ENCODE measurements at regions not wholly inside any gene's neighbourhood (a gene's known extent, or its start where the extent isn't known, plus 50 kb on each side); places are given as distances from the start of the nearest gene placed in this dataset.
"Not testable (repeated sequence)": the region's sequence is repeated elsewhere in the genome, so short reads cannot be mapped to it uniquely, and the experiment has no call there.

DNA sequence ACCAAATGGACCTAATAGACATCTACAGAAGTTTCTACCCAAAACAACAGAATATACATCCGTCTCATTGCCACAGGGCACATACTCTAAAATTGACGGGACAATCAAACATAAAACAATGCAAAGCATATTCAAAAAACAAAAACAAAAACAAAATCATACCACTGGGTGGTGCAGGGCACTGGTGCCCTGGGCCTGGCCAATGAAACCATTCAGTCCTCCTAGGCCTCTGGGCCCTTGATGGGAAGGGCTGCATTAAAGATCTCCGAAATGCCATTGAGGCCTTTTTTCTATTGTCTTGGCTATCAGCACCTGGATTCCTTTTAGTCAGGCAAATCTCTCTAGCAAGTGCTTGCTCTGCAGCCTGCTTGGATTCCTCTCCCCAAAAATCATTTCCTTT, 213.9 kb upstream of the ZCCHC13 start:
- Histone ChIP-seq H3K4me1 (ENCODE audit: control insufficient read depth, insufficient read depth, low read length) (no peaks in the 10 kb centered on the region), H3K4me3 (ENCODE audit: insufficient read depth, low read depth, low read length) (no peak overlapping the region), H3K9me3 (ENCODE audit: control insufficient read depth, low read length) (no peaks in the 10 kb centered on the region), H3K27me3 (ENCODE audit: control insufficient read depth, insufficient read depth, low read length, poor library complexity, severe bottlenecking) (no peaks in the 10 kb centered on the region), H3K36me3 (ENCODE audit: control insufficient read depth, insufficient read depth, low read length) (no peaks in the 10 kb centered on the region), H3K27ac (ENCODE audit: insufficient read depth, low read depth, low read length, poor library complexity, severe bottlenecking) (no peak overlapping the region)
- WGBS, 2 experiments, result 95 to 98% methylated on average over 3 of the region's 3 CpGs

DNA sequence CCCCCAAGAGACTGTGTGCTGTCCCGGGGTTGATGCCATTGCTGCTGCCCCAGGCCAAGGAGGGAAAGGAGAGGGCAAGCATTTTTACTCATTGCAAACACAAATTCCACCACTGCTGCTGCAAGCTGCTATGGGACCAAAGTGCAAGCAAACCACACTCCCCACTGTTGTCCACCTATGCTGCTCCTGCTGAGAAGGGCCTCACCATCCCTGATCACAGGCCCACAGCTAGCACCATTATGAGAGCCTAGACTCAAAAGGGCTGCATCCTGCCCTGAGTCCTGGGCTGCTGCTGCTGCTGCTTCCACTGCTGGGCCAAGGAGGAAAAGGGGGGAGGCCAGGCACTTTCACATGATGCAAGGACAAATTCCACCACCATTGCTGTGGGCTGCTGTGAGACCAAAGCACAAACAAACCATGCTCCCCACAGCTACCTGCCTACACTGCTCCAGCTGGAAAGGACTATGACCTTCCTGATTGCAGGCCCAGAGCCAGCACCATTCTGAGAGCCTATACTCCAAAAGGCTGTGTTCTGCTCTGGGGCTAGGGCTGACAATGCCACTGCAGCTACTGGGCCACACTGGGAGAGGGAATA, 218.2 kb upstream of the ZCCHC13 start:
- no peaks in the 10 kb centered on the region for H3K36me3 ChIP-seq (ENCODE audit: control insufficient read depth, insufficient read depth, low read length)
- H3K4me3 ChIP-seq (ENCODE audit: insufficient read depth, low read depth, low read length), result no peak overlapping the region
- H3K27me3 ChIP-seq (ENCODE audit: control insufficient read depth, insufficient read depth, low read length, poor library complexity, severe bottlenecking), result no peaks in the 10 kb centered on the region
- no peaks in the 10 kb centered on the region for H3K9me3 ChIP-seq (ENCODE audit: control insufficient read depth, low read length)
- no peak overlapping the region for H3K27ac ChIP-seq (ENCODE audit: insufficient read depth, low read depth, low read length, poor library complexity, severe bottlenecking)
- 100% methylated on average over 1 of the region's 1 CpG for WGBS, 2 experiments
- no peaks in the 10 kb centered on the region for H3K4me1 ChIP-seq (ENCODE audit: control insufficient read depth, insufficient read depth, low read length)

DNA sequence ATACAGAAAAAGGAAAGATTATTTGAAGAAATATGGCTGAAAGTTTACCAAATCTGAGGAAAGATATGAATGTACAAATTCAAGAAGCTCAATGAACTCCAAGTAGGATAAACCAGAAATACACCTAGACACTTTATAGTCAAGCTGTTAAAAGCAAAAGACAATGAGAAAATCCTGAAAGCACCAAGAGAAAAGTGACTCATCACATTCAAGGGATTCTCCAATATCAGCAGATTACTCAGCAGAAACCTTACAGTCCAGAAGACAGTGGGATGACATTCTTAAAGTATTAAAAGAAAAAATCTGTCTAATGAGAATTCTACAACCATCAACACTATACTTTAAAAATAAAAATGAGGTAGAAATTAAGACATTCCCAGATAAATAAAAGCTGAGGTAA, 223.8 kb upstream of the ZCCHC13 start:
- H3K27ac ChIP-seq (ENCODE audit: insufficient read depth, low read depth, low read length, poor library complexity, severe bottlenecking), result no peak overlapping the region
- H3K36me3 ChIP-seq (ENCODE audit: control insufficient read depth, insufficient read depth, low read length), result no peaks in the 10 kb centered on the region
- H3K4me3 ChIP-seq (ENCODE audit: insufficient read depth, low read depth, low read length), result no peak overlapping the region
- H3K4me1 ChIP-seq (ENCODE audit: control insufficient read depth, insufficient read depth, low read length), result no peaks in the 10 kb centered on the region
- H3K9me3 ChIP-seq (ENCODE audit: control insufficient read depth, low read length), result no peaks in the 10 kb centered on the region
- H3K27me3 ChIP-seq (ENCODE audit: control insufficient read depth, insufficient read depth, low read length, poor library complexity, severe bottlenecking), result no peaks in the 10 kb centered on the region

DNA sequence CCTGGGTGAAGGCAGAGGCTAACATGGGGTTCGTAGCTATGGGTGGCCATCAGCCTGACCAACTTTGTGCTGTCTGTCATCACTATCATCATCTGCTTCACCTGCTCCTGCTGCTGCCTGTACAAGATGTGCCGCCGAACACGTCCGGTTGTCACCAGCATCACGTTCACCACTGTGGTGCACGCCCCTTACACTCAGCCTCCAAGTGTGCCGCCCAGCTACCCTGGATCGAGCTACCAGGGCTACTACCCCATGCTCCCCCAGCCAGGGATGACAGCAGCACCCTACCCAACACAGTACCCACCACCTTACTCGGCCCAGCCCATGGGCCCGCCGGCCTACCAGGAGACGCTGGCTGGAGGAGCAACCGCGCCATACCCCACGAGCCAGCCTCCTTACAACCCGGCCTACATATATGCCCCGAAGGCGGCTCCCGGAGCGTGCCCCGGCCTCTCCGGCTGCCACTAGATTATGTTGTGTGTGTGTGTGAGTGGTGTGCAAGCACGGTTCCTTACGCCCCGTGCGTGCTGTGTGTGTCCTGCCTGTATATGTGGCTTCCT, 213.4 kb upstream of the XIST start:
- Histone ChIP-seq H3K4me3 (ENCODE audit: insufficient read depth, low read depth, low read length) (no peak overlapping the region), H3K4me1 (ENCODE audit: control insufficient read depth, insufficient read depth, low read length) (no peaks in the 10 kb centered on the region), H3K27ac (ENCODE audit: insufficient read depth, low read depth, low read length, poor library complexity, severe bottlenecking) (no peak overlapping the region), H3K9me3 (ENCODE audit: control insufficient read depth, low read length) (no peaks in the 10 kb centered on the region), H3K27me3 (ENCODE audit: control insufficient read depth, insufficient read depth, low read length, poor library complexity, severe bottlenecking) (no peaks in the 10 kb centered on the region), H3K36me3 (ENCODE audit: control insufficient read depth, insufficient read depth, low read length) (no peaks in the 10 kb centered on the region)
- WGBS, 2 experiments, result 92 to 96% methylated on average over 27 of the region's 27 CpGs

DNA sequence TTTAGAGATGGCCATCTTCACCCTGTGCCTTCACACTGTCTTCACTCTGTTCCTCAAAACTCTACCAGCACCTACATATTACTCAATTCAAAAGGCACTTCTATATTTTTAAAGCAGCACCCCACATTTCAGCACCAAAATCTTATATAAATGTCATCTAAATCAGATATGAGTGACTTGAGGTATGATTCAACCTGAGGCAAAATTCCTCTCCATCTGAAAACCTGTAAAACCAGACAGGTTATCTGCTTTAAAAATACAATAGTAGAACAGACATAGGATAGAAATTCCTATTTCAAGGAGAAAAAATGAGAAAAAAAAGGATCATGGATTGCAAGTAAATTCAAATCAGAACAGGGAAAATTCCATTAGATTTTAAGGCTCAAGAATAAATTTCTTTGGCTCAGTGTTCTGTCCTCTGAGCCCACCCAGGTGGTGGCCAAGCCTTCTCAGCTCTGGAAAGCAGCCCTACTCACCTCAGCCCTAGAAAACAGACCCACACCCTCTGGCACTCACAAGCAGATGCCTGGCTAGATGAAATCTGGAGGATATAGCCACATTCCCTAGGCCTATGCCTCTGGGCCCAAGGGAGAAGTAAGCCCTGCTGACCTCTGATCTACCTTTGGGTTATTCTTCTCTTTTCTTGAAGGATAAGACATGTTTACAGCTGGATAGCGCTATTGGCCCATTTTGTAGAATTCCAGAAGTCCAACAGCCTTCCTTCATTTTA, 211.1 kb upstream of the XIST start:
- Histone ChIP-seq H3K27ac (ENCODE audit: insufficient read depth, low read depth, low read length, poor library complexity, severe bottlenecking) (no peak overlapping the region), H3K9me3 (ENCODE audit: control insufficient read depth, low read length) (no peaks in the 10 kb centered on the region), H3K4me3 (ENCODE audit: insufficient read depth, low read depth, low read length) (no peak overlapping the region), H3K4me1 (ENCODE audit: control insufficient read depth, insufficient read depth, low read length) (no peaks in the 10 kb centered on the region), H3K27me3 (ENCODE audit: control insufficient read depth, insufficient read depth, low read length, poor library complexity, severe bottlenecking) (no peaks in the 10 kb centered on the region), H3K36me3 (ENCODE audit: control insufficient read depth, insufficient read depth, low read length) (no peaks in the 10 kb centered on the region)
- 94 to 100% methylated on average over 1 of the region's 1 CpG for WGBS, 2 experiments

DNA sequence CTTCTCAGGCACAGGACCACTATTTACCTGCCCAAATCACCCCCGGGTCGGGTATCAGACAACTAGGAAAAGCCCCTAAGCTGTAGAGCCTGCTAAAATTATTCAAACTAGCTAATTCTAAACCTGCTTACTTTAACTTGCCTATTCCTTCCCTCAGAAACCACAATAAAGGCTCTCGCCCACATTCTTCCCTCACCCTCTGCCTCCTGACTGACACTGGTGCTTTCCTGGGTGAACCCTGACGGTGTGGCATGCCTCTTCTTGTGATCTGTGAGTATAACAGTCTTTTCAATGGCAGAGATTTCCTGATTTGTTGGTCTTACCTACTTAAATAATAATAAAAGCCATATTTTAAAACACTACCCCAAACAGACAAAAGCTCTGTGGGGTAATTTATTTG, 209.4 kb upstream of the XIST start:
- 79 to 83% methylated on average over 3 of the region's 4 CpGs for WGBS, 2 experiments
- Histone ChIP-seq H3K27ac (ENCODE audit: insufficient read depth, low read depth, low read length, poor library complexity, severe bottlenecking) (no peak overlapping the region), H3K27me3 (ENCODE audit: control insufficient read depth, insufficient read depth, low read length, poor library complexity, severe bottlenecking) (no peaks in the 10 kb centered on the region), H3K4me1 (ENCODE audit: control insufficient read depth, insufficient read depth, low read length) (no peaks in the 10 kb centered on the region), H3K36me3 (ENCODE audit: control insufficient read depth, insufficient read depth, low read length) (no peaks in the 10 kb centered on the region), H3K9me3 (ENCODE audit: control insufficient read depth, low read length) (no peaks in the 10 kb centered on the region), H3K4me3 (ENCODE audit: insufficient read depth, low read depth, low read length) (no peak overlapping the region)

DNA sequence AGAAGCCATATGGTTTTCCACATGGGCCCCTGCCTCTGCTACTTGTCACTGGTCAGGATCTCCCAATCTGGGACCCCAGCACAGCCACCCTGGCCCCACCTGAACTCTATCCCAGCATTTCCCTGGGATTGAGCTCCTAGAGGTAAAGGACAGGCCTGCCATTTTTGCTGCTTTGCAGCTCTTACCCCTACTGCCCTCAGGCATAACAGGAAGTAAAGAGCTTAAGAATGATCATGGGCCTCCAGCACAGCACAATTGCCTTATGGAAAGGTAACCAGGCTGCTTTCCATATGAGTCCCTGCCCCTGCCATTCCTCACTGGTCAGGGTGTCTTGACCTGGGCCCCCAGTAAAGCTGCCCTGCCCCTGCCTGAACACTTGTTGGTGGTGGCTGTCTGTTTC, 196.6 kb upstream of the XIST start:
- no peak overlapping the region for H3K4me3 ChIP-seq (ENCODE audit: insufficient read depth, low read depth, low read length)
- H3K9me3 ChIP-seq (ENCODE audit: control insufficient read depth, low read length), result no peaks in the 10 kb centered on the region
- no peak overlapping the region for H3K27ac ChIP-seq (ENCODE audit: insufficient read depth, low read depth, low read length, poor library complexity, severe bottlenecking)
- no peaks in the 10 kb centered on the region for H3K27me3 ChIP-seq (ENCODE audit: control insufficient read depth, insufficient read depth, low read length, poor library complexity, severe bottlenecking)
- H3K36me3 ChIP-seq (ENCODE audit: control insufficient read depth, insufficient read depth, low read length), result no peaks in the 10 kb centered on the region
- H3K4me1 ChIP-seq (ENCODE audit: control insufficient read depth, insufficient read depth, low read length), result no peaks in the 10 kb centered on the region

DNA sequence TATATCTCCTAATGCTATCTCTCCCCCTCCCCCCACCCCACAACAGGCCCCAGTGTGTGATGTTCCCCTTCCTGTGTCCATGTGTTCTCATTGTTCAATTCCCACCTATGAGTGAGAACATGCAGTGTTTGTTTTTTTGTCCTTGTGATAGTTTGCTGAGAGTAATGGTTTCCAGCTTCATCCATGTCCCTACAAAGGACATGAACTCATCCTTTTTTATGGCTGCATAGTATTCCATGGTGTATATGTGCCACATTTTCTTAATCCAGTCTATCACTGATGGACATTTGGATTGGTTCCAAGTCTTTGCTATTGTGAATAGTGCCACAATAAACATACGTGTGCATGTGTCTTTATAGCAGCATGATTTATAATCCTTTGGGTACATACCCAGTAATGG, 181.6 kb upstream of the XIST start:
- not testable (repeated sequence) for H3K4me1 ChIP-seq (ENCODE audit: control insufficient read depth, insufficient read depth, low read length); H3K27ac ChIP-seq (ENCODE audit: insufficient read depth, low read depth, low read length, poor library complexity, severe bottlenecking); H3K9me3 ChIP-seq (ENCODE audit: control insufficient read depth, low read length); H3K4me3 ChIP-seq (ENCODE audit: insufficient read depth, low read depth, low read length); H3K27me3 ChIP-seq (ENCODE audit: control insufficient read depth, insufficient read depth, low read length, poor library complexity, severe bottlenecking); H3K36me3 ChIP-seq (ENCODE audit: control insufficient read depth, insufficient read depth, low read length)
- no CpG with 5 or more reads among the region's 1 CpG for WGBS, 2 experiments

DNA sequence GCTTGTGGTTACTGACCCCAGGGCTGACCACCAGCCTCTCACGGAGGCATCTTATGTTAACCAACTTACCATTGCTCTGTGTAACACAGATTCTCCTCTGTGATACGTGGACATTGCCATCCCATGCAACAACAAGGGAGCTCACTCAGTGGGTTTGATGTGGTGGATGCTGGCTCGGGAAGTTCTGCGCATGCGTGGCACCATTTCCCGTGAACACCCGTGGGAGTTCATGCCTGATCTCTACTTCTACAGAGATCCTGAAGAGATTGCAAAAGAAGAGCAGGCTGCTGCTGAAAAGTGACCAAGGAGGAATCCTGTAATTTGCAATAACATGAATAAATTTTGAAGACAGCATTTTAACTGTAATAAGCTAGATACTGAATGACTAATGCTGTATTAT, 179.0 kb upstream of the XIST start:
- H3K9me3 ChIP-seq (ENCODE audit: control insufficient read depth, low read length); H3K36me3 ChIP-seq (ENCODE audit: control insufficient read depth, insufficient read depth, low read length); H3K4me1 ChIP-seq (ENCODE audit: control insufficient read depth, insufficient read depth, low read length); H3K27me3 ChIP-seq (ENCODE audit: control insufficient read depth, insufficient read depth, low read length, poor library complexity, severe bottlenecking); H3K27ac ChIP-seq (ENCODE audit: insufficient read depth, low read depth, low read length, poor library complexity, severe bottlenecking); H3K4me3 ChIP-seq (ENCODE audit: insufficient read depth, low read depth, low read length): not testable (repeated sequence)
- 96 to 99% methylated on average over 6 to 7 of the region's 7 CpGs for WGBS, 2 experiments

DNA sequence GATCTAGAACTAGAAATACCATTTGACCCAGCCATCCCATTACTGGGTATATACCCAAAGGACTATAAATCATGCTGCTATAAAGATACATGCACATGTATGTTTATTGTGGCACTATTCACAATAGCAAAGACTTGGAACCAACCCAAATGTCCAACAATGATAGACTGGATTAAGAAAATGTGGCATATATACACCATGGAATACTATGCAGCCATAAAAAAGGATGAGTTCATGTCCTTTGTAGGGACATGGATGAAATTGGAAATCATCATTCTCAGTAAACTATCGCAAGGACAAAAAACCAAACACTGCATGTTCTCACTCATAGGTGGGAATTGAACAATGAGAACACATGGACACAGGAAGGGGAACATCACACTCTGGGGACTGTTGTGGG, 178.3 kb upstream of the XIST start:
- H3K27ac ChIP-seq (ENCODE audit: insufficient read depth, low read depth, low read length, poor library complexity, severe bottlenecking); H3K36me3 ChIP-seq (ENCODE audit: control insufficient read depth, insufficient read depth, low read length); H3K9me3 ChIP-seq (ENCODE audit: control insufficient read depth, low read length); H3K27me3 ChIP-seq (ENCODE audit: control insufficient read depth, insufficient read depth, low read length, poor library complexity, severe bottlenecking); H3K4me1 ChIP-seq (ENCODE audit: control insufficient read depth, insufficient read depth, low read length); H3K4me3 ChIP-seq (ENCODE audit: insufficient read depth, low read depth, low read length): not testable (repeated sequence)
- WGBS, 2 experiments, result no CpG with 5 or more reads among the region's 1 CpG
